ENCODE measurements at regions not wholly inside any gene's neighbourhood (a gene's known extent, or its start where the extent isn't known, plus 50 kb on each side); places are given as distances from the start of the nearest gene placed in this dataset.

DNA sequence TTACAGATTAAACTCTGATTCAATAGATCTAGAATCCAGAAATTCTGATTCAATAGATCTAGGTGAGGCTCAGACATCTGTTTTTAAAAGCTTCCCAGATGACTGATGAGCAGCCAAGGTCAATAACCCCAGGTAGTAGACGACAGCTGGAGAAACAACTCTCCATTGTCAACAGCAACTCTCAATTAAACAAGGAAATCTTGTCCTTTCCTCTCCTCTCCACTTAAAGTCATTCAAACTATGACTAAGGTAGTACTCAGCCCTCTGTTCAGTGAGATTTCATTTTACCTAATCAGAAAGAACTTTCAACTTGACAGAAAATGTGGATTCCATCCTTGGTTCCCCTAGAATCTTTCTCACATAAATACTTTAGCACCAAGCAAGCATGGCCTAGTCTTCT lies 94.6 kb upstream of the SCG2 start:
- Histone ChIP-seq H2BK5ac (ENCODE audit: low read depth, low read length) (no peak overlapping the region), H4K8ac (ENCODE audit: extremely low read depth, insufficient read depth, low read length) (no peak overlapping the region), H2BK12ac (ENCODE audit: low read depth, low read length) (no peak overlapping the region), H3K18ac (ENCODE audit: extremely low read depth, low read length) (no peak overlapping the region), H3K4ac (replicated peaks; ENCODE audit: insufficient read length, low read depth, low read length) (no peak overlapping the region), H3K9ac (replicated peaks in 1 of 4; ENCODE audit: extremely low read depth in 1 of 4, low read depth in 3 of 4, low read length in 3 of 4) (no peak overlapping the region), H3K27ac (ENCODE audit: low read depth, low read length) (no peak overlapping the region), H3K27me3 (replicated peaks in 1 of 4; ENCODE audit: control insufficient read depth in 3 of 4, extremely low read depth in 1 of 4, insufficient read depth in 3 of 4, low read length in 3 of 4) (no peaks in the 10 kb centered on the region), H3K4me2 (ENCODE audit: insufficient read depth in 1 of 2, low read depth in 2 of 2, low read length in 2 of 2) (no peak overlapping the region), H3K23me2 (ENCODE audit: low read depth, low read length) (no peaks in the 10 kb centered on the region; the same call in 1 of the 2 replicates), H3K4me1 (replicated peaks in 1 of 4; ENCODE audit: control insufficient read depth in 3 of 4, insufficient read depth in 4 of 4, low read length in 3 of 4) (peaks cover 0 to 2% (median 0%) of the 10 kb centered on the region in 4 experiments; a peak in 2 of 7 replicates), H4K20me1 (replicated peaks in 1 of 2; ENCODE audit: control insufficient read depth in 1 of 2, insufficient read depth in 2 of 2, low read length in 2 of 2) (no peaks in the 10 kb centered on the region), H3K79me1 (ENCODE audit: low read depth, low read length) (no peaks in the 10 kb centered on the region; the same call in 1 of the 2 replicates), H3K36me3 (ENCODE audit: control insufficient read depth in 2 of 4, insufficient read depth in 4 of 4, low read length in 3 of 4) (no peaks in the 10 kb centered on the region), H3K56ac (replicated peaks; ENCODE audit: insufficient read length, low read depth, low read length) (no peak overlapping the region), H3K23ac (ENCODE audit: insufficient read length) (no peak overlapping the region), H4K91ac (replicated peaks; ENCODE audit: insufficient read length, low read length) (no peak overlapping the region), H2BK120ac (replicated peaks; ENCODE audit: low read depth, low read length) (no peak overlapping the region), H3K14ac (ENCODE audit: insufficient read length) (no peak overlapping the region), H2AK5ac (ENCODE audit: low read depth, low read length) (no peak overlapping the region), H3K4me3 (ENCODE audit: extremely low read depth in 1 of 4, insufficient read depth in 2 of 4, low read depth in 3 of 4, low read length in 4 of 4) (no peak overlapping the region), H2BK15ac (ENCODE audit: low read length) (no peak overlapping the region), H2AFZ (ENCODE audit: low read length) (no peak overlapping the region), H2BK20ac (ENCODE audit: low read length) (no peak overlapping the region), H3K79me2 (ENCODE audit: control insufficient read depth in 1 of 2, insufficient read depth in 2 of 2, low read length in 2 of 2) (no peaks in the 10 kb centered on the region), H3K9me3 (ENCODE audit: insufficient read depth in 2 of 2, low read depth in 1 of 2, low read length in 1 of 2) (no peaks in the 10 kb centered on the region), H4K5ac (ENCODE audit: insufficient read length, low read depth, low read length) (no peak overlapping the region)
- DNase-seq (ENCODE audit: low read depth in 1 of 2, low spot score in 2 of 2), result no peak
- 100% methylated on average over 1 of the region's 1 CpG; no CpG with 5 or more reads in 1 of the 2 experiments for WGBS, 2 experiments (ENCODE audit: extremely low coverage in 1 of 2, insufficient coverage in 1 of 2, insufficient read length in 1 of 2, insufficient replicate concordance in 2 of 2, low coverage in 1 of 2, low lambda C conversion rate in 2 of 2, missing lambda C conversion rate in 1 of 2)
- no peak for FAIRE-seq
- ChIA-PET POLR2A (ENCODE audit: partially characterized antibody) (interaction anchor here (0.6 kb wide), 1 partner anchor 1242 kb away, joined by 4 read pairs; no protein-coding TSS in a partner anchor), CTCF (ENCODE audit: partially characterized antibody) (interaction anchor here (1.0 to 1.6 kb wide), 3 partner anchors 8 to 98 kb away, joined by 3 to 4 read pairs (median 3); no protein-coding TSS in a partner anchor)
- TF ChIP-seq NRF1 (IDR thresholded peaks at IDR 0.05; ENCODE audit: low read depth, low read length) (no peak), CBX5 (IDR thresholded peaks at IDR 0.05; ENCODE audit: low read depth, low read length) (no peak), HDAC6 (IDR thresholded peaks at IDR 0.05; ENCODE audit: low read depth, low read length) (no peak), FOSL1 (IDR thresholded peaks at IDR 0.05; ENCODE audit: insufficient read depth, low read depth, low read length) (no peak)
- TF ChIP-seq, protein P1, sequence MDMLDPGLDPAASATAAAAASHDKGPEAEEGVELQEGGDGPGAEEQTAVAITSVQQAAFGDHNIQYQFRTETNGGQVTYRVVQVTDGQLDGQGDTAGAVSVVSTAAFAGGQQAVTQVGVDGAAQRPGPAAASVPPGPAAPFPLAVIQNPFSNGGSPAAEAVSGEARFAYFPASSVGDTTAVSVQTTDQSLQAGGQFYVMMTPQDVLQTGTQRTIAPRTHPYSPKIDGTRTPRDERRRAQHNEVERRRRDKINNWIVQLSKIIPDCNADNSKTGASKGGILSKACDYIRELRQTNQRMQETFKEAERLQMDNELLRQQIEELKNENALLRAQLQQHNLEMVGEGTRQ (IDR thresholded peaks at IDR 0.05; ENCODE audit: low read length), result no peak
- TF ChIP-seq, protein P2, sequence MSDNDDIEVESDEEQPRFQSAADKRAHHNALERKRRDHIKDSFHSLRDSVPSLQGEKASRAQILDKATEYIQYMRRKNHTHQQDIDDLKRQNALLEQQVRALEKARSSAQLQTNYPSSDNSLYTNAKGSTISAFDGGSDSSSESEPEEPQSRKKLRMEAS (IDR thresholded peaks at IDR 0.05), result no peak
